CD4-positive, CD25-positive, alpha-beta regulatory T cell (primary cell): ENCODE measurements at regions not wholly inside any gene's neighbourhood (a gene's known extent, or its start where the extent isn't known, plus 50 kb on each side); places are given as distances from the start of the nearest gene placed in this dataset.

Source experiments
- ATAC-seq, 2 donors: fragments of 150-1000 bp; cut with Tn5 transposase; one replicate each; pipeline ENCODE4 v1.10.0; 2021; ENCODE audit warnings: low read depth in 2 of 2, moderate number of reproducible peaks in 2 of 2, moderate library complexity in 1 of 2
- DNase-seq, 3 donors: peaks; one replicate each; pipeline versions ENCODE4 v3.0.0 to v3.0.0-alpha.2; 2012 to 2022; ENCODE audit warnings: mixed read lengths in 1 of 3
- H3K27ac ChIP-seq: one replicate; pipeline ENCODE4 v1.7.0; 2013; ENCODE audit warnings: mild to moderate bottlenecking, low read length; ENCODE audit not compliant: insufficient read depth, poor library complexity, severe bottlenecking
- H3K27me3 ChIP-seq: one replicate; pipeline ENCODE4 v1.7.0; 2013; ENCODE audit warnings: low read length; ENCODE audit not compliant: control insufficient read depth, insufficient read depth
- H3K36me3 ChIP-seq: one replicate; pipeline ENCODE4 v1.7.0; 2013; ENCODE audit warnings: mild to moderate bottlenecking, low read length, moderate library complexity; ENCODE audit not compliant: control insufficient read depth, insufficient read depth
- H3K4me1 ChIP-seq: 2 replicates; pipeline ENCODE4 v1.7.0; 2013; ENCODE audit warnings: mild to moderate bottlenecking, low read length; ENCODE audit not compliant: insufficient read depth, control insufficient read depth, poor library complexity, severe bottlenecking
- H3K4me3 ChIP-seq: one replicate; pipeline ENCODE4 v1.7.0; 2013; ENCODE audit warnings: low read depth, mild to moderate bottlenecking, low read length, moderate library complexity
- H3K9me3 ChIP-seq, 2 experiments: 1 replicate in 1 of 2; 2 replicates in 1 of 2; pipeline ENCODE4 v1.7.0; 2013; ENCODE audit warnings: low read length in 2 of 2, mild to moderate bottlenecking in 1 of 2, moderate library complexity in 1 of 2; ENCODE audit not compliant: control insufficient read depth in 2 of 2
- H3K27ac Mint-ChIP-seq, 3 donors: one replicate each; pipeline ENCODE4 v1.8.0; 2020 to 2022; ENCODE audit warnings: mild to moderate bottlenecking in 3 of 3, mixed read lengths in 3 of 3, moderate library complexity in 2 of 3
- H3K27me3 Mint-ChIP-seq: one replicate; pipeline ENCODE4 v1.8.0; 2022; ENCODE audit warnings: mild to moderate bottlenecking, mixed read lengths
- H3K36me3 Mint-ChIP-seq: one replicate; pipeline ENCODE4 v1.8.0; 2020; ENCODE audit warnings: mixed read lengths
- H3K4me1 Mint-ChIP-seq, 4 donors: one replicate each; pipeline ENCODE4 v1.8.0; 2020 to 2022; ENCODE audit warnings: mixed read lengths in 4 of 4, mild to moderate bottlenecking in 1 of 4
- H3K4me3 Mint-ChIP-seq, 4 donors: one replicate each; pipeline ENCODE4 v1.8.0; 2020 to 2022; ENCODE audit warnings: mild to moderate bottlenecking in 4 of 4, mixed read lengths in 4 of 4, moderate library complexity in 3 of 4
- H3K9me3 Mint-ChIP-seq, 7 donors: one replicate each; pipeline ENCODE4 v1.8.0; 2020 to 2022; ENCODE audit warnings: mixed read lengths in 7 of 7, mild to moderate bottlenecking in 3 of 7, moderate library complexity in 2 of 7

DNA sequence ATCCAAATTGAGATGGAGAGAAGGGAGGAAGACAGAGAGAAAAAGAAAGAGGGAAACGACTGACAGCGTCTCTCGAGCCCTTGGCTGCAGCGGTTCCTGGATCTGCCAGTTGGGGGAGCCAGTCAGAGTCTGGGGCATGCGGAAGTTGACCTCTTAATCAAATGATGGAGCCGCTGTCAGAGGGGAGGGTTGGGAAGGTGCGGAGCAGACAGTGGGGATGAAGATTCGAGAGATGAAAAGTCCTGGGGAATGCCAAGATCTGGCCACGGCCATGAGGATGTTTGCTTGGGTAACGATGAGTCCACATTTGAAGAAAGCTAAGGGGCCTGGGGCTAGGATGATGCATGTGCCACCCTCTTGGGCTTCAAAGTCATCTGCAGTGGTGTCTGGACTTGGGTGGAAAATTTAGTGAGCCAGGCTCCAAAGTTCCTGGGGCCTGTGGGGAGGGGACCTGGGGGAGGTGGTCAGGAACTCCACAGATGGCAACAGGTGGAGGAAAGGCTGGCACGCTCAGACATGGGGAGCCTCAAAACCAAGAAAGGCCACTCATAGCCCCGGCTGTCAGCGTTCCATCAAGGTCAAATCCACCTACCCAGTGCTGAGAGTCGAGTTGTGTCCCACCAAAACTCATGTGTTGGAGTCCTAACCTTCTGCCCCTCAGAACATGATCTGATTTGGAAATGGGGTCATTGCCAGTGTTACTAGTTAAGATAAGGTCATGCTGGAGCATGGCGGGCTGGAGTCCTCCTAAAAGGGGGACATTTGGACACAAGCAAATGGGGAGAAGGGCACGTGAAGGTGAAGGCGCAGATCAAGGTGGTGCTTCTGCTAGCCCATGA, 200.1 kb downstream of the NDUFA10 start:
- Mint-ChIP-seq H3K27me3 (no peaks in the 10 kb centered on the region), H3K4me3 (no peak overlapping the region), H3K9me3 (peaks cover 0 to 2% (median 0%) of the 10 kb centered on the region in 7 donors), H3K36me3 (no peaks in the 10 kb centered on the region), H3K27ac (no peak overlapping the region), H3K4me1 (peaks cover 0 to 3% (median 0%) of the 10 kb centered on the region in 4 donors)
- no peak overlapping the region for H3K4me3 ChIP-seq
- H3K27ac ChIP-seq, result no peak overlapping the region
- H3K36me3 ChIP-seq, result no peaks in the 10 kb centered on the region
- ATAC-seq (no peak), DNase-seq (no peak)
- no peaks in the 10 kb centered on the region for H3K9me3 ChIP-seq
- H3K27me3 ChIP-seq, result no peaks in the 10 kb centered on the region
- H3K4me1 ChIP-seq, result no peaks in the 10 kb centered on the region

GRCh38 chr2:239824046-239824694, 201.0 kb downstream of the NDUFA10 start:
- ATAC-seq, result no peak
- Histone ChIP-seq H3K36me3 (no peaks in the 10 kb centered on the region), H3K4me3 (no peak overlapping the region), H3K4me1 (no peaks in the 10 kb centered on the region), H3K27me3 (no peaks in the 10 kb centered on the region), H3K27ac (no peak overlapping the region), H3K9me3 (no peaks in the 10 kb centered on the region)
- Mint-ChIP-seq H3K4me1 (peaks cover 0 to 3% (median 0%) of the 10 kb centered on the region in 4 donors), H3K27me3 (no peaks in the 10 kb centered on the region), H3K9me3 (no peaks in the 10 kb centered on the region), H3K4me3 (no peak overlapping the region), H3K27ac (no peak overlapping the region), H3K36me3 (no peaks in the 10 kb centered on the region)
- peak in 1 of 3 donors; percentile 30 for DNase-seq

GRCh38 chr2:239822146-239822831, 202.9 kb downstream of the NDUFA10 start:
- peaks cover 5% of the 10 kb centered on the region for H3K27me3 Mint-ChIP-seq
- H3K4me1 Mint-ChIP-seq, result peaks cover 0 to 3% (median 0%) of the 10 kb centered on the region in 4 donors
- Histone ChIP-seq H3K27me3 (no peaks in the 10 kb centered on the region), H3K4me1 (no peaks in the 10 kb centered on the region), H3K9me3 (no peaks in the 10 kb centered on the region), H3K27ac (no peak overlapping the region), H3K36me3 (no peaks in the 10 kb centered on the region), H3K4me3 (no peak overlapping the region)
- ATAC-seq (no peak), DNase-seq (no peak)
- no peak overlapping the region for H3K27ac Mint-ChIP-seq
- H3K36me3 Mint-ChIP-seq, result no peaks in the 10 kb centered on the region
- no peak overlapping the region for H3K4me3 Mint-ChIP-seq
- H3K9me3 Mint-ChIP-seq, result no peaks in the 10 kb centered on the region

GRCh38 chr2:239821694-239822075, 203.5 kb downstream of the NDUFA10 start:
- no peak for DNase-seq
- Mint-ChIP-seq H3K9me3 (no peaks in the 10 kb centered on the region), H3K4me3 (no peak overlapping the region), H3K4me1 (peaks cover 0 to 3% (median 0%) of the 10 kb centered on the region in 4 donors), H3K36me3 (no peaks in the 10 kb centered on the region), H3K27me3 (peaks cover 5% of the 10 kb centered on the region), H3K27ac (peak overlapping the region in 1 of 3 donors; percentile 67)
- H3K4me3 ChIP-seq, result no peak overlapping the region
- H3K27ac ChIP-seq, result no peak overlapping the region
- H3K36me3 ChIP-seq, result no peaks in the 10 kb centered on the region
- no peaks in the 10 kb centered on the region for H3K4me1 ChIP-seq
- H3K27me3 ChIP-seq, result no peaks in the 10 kb centered on the region
- no peak for ATAC-seq
- H3K9me3 ChIP-seq, result no peaks in the 10 kb centered on the region

DNA sequence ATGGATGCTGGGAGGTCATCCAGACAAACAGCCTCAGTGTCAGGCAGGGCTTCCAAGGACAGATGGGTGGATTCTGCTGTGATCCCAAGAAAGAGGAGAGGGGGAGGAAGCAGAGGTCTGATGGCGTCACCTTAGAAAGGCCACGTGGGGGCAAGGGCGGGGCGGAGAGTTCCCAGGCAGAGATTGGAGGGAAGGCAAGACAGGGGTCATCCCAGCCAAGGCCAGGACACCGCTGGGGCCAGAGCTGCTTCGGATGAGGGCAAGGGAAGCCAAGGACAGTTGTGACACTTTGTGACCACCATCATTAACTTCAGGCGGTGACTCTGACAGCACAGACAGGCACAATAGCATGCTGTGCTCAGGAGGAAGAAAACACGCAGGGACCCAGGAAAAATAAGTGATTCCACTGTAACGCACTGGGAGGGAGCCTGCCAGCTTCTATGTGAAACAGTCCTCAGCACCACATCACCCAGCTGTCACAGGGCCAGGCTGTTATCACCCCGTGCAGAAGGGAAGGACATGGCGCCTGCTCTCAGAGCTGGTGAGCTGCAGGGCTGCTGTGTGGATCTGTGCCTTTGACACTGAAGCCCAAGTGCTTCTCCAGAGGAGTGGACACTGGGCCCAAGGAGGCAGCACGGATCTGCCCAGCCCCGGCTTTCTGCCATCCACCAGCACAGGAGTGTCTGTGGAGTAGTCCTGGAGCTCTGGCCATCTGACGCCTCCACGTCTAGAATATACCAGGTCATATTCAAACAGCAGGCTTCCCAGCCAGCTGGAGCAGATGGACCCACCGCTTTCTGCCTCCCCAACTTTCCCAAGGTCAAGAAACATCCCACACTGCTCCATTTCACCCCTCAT, 204.1 kb downstream of the NDUFA10 start:
- H3K4me3 ChIP-seq, result no peak overlapping the region
- H3K9me3 Mint-ChIP-seq, result no peaks in the 10 kb centered on the region
- no peaks in the 10 kb centered on the region for H3K9me3 ChIP-seq
- no peaks in the 10 kb centered on the region for H3K36me3 Mint-ChIP-seq
- H3K4me3 Mint-ChIP-seq, result no peak overlapping the region
- H3K27ac Mint-ChIP-seq, result no peak overlapping the region
- ATAC-seq (no peak), DNase-seq (no peak)
- H3K4me1 Mint-ChIP-seq, result peaks cover 0 to 3% (median 0%) of the 10 kb centered on the region in 4 donors
- no peaks in the 10 kb centered on the region for H3K27me3 ChIP-seq
- no peaks in the 10 kb centered on the region for H3K4me1 ChIP-seq
- no peak overlapping the region for H3K27ac ChIP-seq
- H3K36me3 ChIP-seq, result no peaks in the 10 kb centered on the region
- peaks cover 5% of the 10 kb centered on the region for H3K27me3 Mint-ChIP-seq

GRCh38 chr2:239819974-239820555, 205.1 kb downstream of the NDUFA10 start:
- Histone ChIP-seq H3K9me3 (no peaks in the 10 kb centered on the region), H3K27ac (no peak overlapping the region), H3K4me1 (no peaks in the 10 kb centered on the region), H3K4me3 (no peak overlapping the region), H3K36me3 (no peaks in the 10 kb centered on the region), H3K27me3 (no peaks in the 10 kb centered on the region)
- DNase-seq (no peak), ATAC-seq (no peak)
- H3K36me3 Mint-ChIP-seq, result no peaks in the 10 kb centered on the region
- peaks cover 5% of the 10 kb centered on the region for H3K27me3 Mint-ChIP-seq
- no peak overlapping the region for H3K4me3 Mint-ChIP-seq
- peaks cover 0 to 3% (median 0%) of the 10 kb centered on the region in 4 donors for H3K4me1 Mint-ChIP-seq
- H3K27ac Mint-ChIP-seq, result peak overlapping the region in 1 of 3 donors; percentile 64
- no peaks in the 10 kb centered on the region for H3K9me3 Mint-ChIP-seq
